Gastroesophageal sphincter (tissue), 4 donors: ENCODE measurements at regions not wholly inside any gene's neighbourhood (a gene's known extent, or its start where the extent isn't known, plus 50 kb on each side); places are given as distances from the start of the nearest gene placed in this dataset.

Source experiments
- ATAC-seq: fragments of 150-250 bp; one replicate; pipeline ENCODE4 v1.9.1; 2016; ENCODE audit warnings: mild to moderate bottlenecking, moderate library complexity
- H3K27ac ChIP-seq, 4 donors: fragments of 200-600 bp; sonication (generic) in 3 of 4; 1 replicate in 3 of 4; 2 replicates in 1 of 4; pipeline ENCODE4 v1.5.1; 2016 to 2019
- H3K27me3 ChIP-seq: fragments of 200-600 bp; sonication (generic); one replicate; pipeline ENCODE4 v1.5.1; 2019
- H3K36me3 ChIP-seq, 2 donors: fragments of 200-600 bp; sonication (generic); one replicate each; pipeline ENCODE4 v1.5.1; 2019; ENCODE audit warnings: control low read depth in 1 of 2
- H3K4me1 ChIP-seq, 3 donors: fragments of 200-600 bp; sonication (generic); 1 replicate in 2 of 3; 2 replicates in 1 of 3; pipeline ENCODE4 v1.5.1; 2016 to 2019; ENCODE audit warnings: control low read depth in 2 of 3
- H3K4me3 ChIP-seq, 2 donors: fragments of 200-600 bp; sonication (generic); one replicate each; pipeline ENCODE4 v1.5.1; 2019; ENCODE audit warnings: mild to moderate bottlenecking in 1 of 2, moderate library complexity in 1 of 2
- H3K9me3 ChIP-seq, 3 donors: fragments of 200-600 bp; sonication (generic); one replicate each; pipeline ENCODE4 v1.5.1; 2017 to 2019; ENCODE audit warnings: control low read depth in 2 of 3
- CTCF ChIP-seq, 4 experiments: fragments of 200-600 bp in 2 of 4; fragments of 450-650 bp in 2 of 4; sonication (generic) in 1 of 4; IDR thresholded peaks; one replicate each; pipeline ENCODE4 v1.5.1; 2017 to 2019; ENCODE audit warnings: antibody characterized with exemption in 4 of 4, mild to moderate bottlenecking in 2 of 4, moderate library complexity in 2 of 4
- EP300 ChIP-seq: sonication (generic); formaldehyde crosslinking; IDR thresholded peaks from one replicate; pipeline ENCODE4 v1.6.1; 2017; ENCODE audit warnings: antibody characterized with exemption, mild to moderate bottlenecking
- POLR2A ChIP-seq, 2 donors: fragments of 450-650 bp; IDR thresholded peaks; one replicate each; pipeline ENCODE4 v1.6.1; 2017; ENCODE audit warnings: antibody characterized with exemption in 2 of 2, mild to moderate bottlenecking in 2 of 2, moderate library complexity in 1 of 2
- POLR2AphosphoS5 ChIP-seq: sonication (generic); formaldehyde crosslinking; IDR thresholded peaks from one replicate; pipeline ENCODE4 v1.6.1; 2017; ENCODE audit warnings: antibody characterized with exemption
- WGBS, 2 donors: methylation state at CpG; one replicate each; pipeline ENCODE4 v1.1.5; 2018; ENCODE audit warnings: low coverage in 1 of 2; 5-methylcytosine and 5-hydroxymethylcytosine counted together

DNA sequence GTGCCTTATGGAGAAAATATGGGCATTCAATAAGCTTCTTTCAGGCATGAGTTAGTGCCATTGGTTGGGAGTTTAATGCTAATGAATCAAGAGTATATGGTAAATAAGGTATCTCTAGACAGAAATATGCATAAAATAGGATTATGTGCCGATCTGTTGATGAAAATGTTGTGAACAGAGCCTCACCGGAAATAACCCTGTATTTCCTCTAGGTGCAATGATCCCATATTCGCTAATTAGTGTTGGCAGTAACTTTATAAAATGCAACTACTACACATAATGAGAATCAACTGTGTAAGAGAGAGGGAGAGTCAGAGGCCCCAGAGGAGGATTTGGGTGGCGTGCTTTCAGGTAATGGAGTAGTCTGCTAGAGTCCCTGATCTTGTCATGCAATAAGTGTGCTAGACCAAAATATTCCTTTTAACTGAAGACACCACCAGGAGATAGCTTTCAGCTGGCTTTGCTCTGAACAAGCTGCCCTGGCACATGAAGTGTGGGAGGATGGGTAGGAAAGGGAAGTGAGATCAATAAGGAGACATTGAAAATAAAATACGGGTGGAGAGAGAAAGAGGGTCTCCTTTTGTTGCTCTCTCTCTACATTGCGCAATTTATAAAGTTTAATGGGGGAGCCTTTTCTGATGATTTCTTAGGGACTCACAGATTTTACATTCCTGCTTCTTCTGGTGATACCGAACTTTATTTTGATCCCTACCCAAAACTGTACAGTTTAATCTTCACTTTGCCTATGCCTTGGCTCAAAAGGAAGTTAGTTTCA is 68.6 kb upstream of the PLXNC1 start:
- Histone ChIP-seq H3K4me3 (no peak overlapping the region), H3K27ac (no peak overlapping the region), H3K9me3 (no peaks in the 10 kb centered on the region), H3K36me3 (no peaks in the 10 kb centered on the region), H3K27me3 (no peaks in the 10 kb centered on the region), H3K4me1 (peaks cover 2 to 13% (median 3%) of the 10 kb centered on the region in 3 donors)
- no peak for ATAC-seq
- 70 to 83% methylated on average over 7 of the region's 7 CpGs for WGBS, 2 donors
- TF ChIP-seq EP300 (no peak), POLR2A (IDR thresholded peaks at IDR 0.05) (no peak), CTCF (IDR thresholded peaks at IDR 0.05) (no peak), POLR2AphosphoS5 (no peak)

GRCh38 chr12:94080341-94081009 is 67.9 kb upstream of the PLXNC1 start:
- no peak for ATAC-seq
- H3K4me3 ChIP-seq, result no peak overlapping the region
- H3K27me3 ChIP-seq, result no peaks in the 10 kb centered on the region
- TF ChIP-seq POLR2AphosphoS5 (no peak), EP300 (no peak), POLR2A (IDR thresholded peaks at IDR 0.05) (no peak), CTCF (IDR thresholded peaks at IDR 0.05) (no peak)
- WGBS, 2 donors, result 36 to 50% methylated on average over 3 of the region's 3 CpGs
- H3K36me3 ChIP-seq, result no peaks in the 10 kb centered on the region
- H3K9me3 ChIP-seq, result no peaks in the 10 kb centered on the region
- peaks cover 0 to 5% (median 0%) of the 10 kb centered on the region in 3 donors for H3K4me1 ChIP-seq
- no peak overlapping the region for H3K27ac ChIP-seq

DNA sequence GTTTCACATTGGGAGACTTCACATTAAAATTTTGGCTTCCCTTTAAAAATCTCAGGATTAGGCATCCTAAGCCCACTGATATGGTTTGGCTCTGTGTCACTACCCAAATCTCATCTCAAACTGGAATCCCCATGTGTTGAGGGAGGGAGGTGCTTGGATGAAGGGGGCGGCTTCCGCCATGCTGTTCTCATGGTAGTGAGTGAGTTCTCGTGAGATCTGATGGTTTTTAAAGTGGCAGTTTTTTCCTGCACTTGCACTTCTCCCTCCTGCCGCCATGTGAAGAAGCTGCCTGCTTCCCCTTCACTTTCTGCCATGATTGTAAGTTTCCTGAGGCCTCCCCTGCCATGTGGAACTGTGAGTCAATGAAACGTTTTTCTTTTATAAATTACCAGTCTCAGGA is 65.7 kb upstream of the PLXNC1 start:
- Histone ChIP-seq H3K27me3 (no peaks in the 10 kb centered on the region), H3K27ac (no peak overlapping the region), H3K4me3 (no peak overlapping the region), H3K36me3 (no peaks in the 10 kb centered on the region), H3K9me3 (no peaks in the 10 kb centered on the region), H3K4me1 (no peaks in the 10 kb centered on the region)
- ATAC-seq, result no peak
- 87 to 91% methylated on average over 5 of the region's 5 CpGs for WGBS, 2 donors
- no peak for TF ChIP-seq POLR2A (IDR thresholded peaks at IDR 0.05)
- no peak for TF ChIP-seq CTCF (IDR thresholded peaks at IDR 0.05)

DNA sequence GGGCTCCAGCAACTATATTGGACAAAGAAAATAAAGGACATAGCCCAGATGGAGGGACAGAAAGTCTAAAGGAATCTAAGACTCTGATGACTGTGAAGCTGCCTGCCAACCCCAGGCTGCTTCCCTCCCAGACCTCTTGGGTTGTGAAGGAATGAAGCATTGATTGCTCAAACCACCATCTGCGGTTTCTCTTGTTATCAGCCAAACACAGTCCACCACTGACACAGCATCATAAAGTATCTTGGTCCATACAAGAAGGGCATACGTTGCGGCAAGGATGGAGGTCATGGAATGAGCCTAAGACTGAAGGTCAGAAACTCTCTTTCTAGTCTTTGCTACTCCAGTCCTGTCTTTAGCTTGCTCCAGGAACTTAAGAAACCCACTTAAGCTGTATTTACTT is 58.5 kb upstream of the PLXNC1 start:
- H3K4me1 ChIP-seq, result no peaks in the 10 kb centered on the region
- H3K9me3 ChIP-seq, result no peaks in the 10 kb centered on the region
- TF ChIP-seq POLR2AphosphoS5 (no peak), EP300 (no peak), CTCF (IDR thresholded peaks at IDR 0.05) (no peak), POLR2A (IDR thresholded peaks at IDR 0.05) (no peak)
- H3K27ac ChIP-seq, result no peak overlapping the region
- H3K27me3 ChIP-seq, result no peaks in the 10 kb centered on the region
- WGBS, 2 donors, result 76 to 89% methylated on average over 1 to 3 of the region's 3 CpGs
- H3K4me3 ChIP-seq, result no peak overlapping the region
- no peaks in the 10 kb centered on the region for H3K36me3 ChIP-seq
- ATAC-seq, result no peak

DNA sequence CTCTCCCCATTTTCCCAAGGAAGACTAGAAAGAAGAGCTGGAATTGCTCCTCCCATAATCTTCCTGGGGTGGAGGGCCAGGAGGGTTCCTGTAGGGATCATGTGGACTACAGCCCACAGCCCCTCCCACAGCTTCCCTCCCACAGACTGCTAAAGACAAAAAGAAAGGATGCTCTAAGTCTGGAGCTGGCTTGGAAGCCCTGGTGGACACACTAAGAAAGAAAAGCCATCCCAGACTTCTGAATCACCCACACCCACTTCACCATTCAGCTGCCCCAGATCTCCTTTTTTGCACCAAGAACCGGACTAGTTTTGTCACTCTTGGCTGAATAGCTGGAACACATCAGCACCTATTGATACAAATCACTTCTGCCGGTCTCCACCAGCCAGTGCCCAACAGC is 56.8 kb upstream of the PLXNC1 start:
- WGBS, 2 donors, result 61 to 85% methylated on average over 2 of the region's 2 CpGs

More for the DNA sequence above, 56.8 kb upstream of the PLXNC1 start:
- Histone ChIP-seq H3K4me1 (peaks cover 0 to 5% (median 0%) of the 10 kb centered on the region in 3 donors), H3K27me3 (no peaks in the 10 kb centered on the region), H3K9me3 (no peaks in the 10 kb centered on the region), H3K27ac (no peak overlapping the region), H3K36me3 (no peaks in the 10 kb centered on the region), H3K4me3 (no peak overlapping the region)
- TF ChIP-seq EP300 (no peak), CTCF (IDR thresholded peaks at IDR 0.05) (no peak), POLR2AphosphoS5 (no peak), POLR2A (IDR thresholded peaks at IDR 0.05) (no peak)
- no peak for ATAC-seq
